ENCODE measurements at regions not wholly inside any gene's neighbourhood (a gene's known extent, or its start where the extent isn't known, plus 50 kb on each side); places are given as distances from the start of the nearest gene placed in this dataset.
A peak's percentile ranks its signal among the peaks of the same experiment; 100 is the strongest.

DNA sequence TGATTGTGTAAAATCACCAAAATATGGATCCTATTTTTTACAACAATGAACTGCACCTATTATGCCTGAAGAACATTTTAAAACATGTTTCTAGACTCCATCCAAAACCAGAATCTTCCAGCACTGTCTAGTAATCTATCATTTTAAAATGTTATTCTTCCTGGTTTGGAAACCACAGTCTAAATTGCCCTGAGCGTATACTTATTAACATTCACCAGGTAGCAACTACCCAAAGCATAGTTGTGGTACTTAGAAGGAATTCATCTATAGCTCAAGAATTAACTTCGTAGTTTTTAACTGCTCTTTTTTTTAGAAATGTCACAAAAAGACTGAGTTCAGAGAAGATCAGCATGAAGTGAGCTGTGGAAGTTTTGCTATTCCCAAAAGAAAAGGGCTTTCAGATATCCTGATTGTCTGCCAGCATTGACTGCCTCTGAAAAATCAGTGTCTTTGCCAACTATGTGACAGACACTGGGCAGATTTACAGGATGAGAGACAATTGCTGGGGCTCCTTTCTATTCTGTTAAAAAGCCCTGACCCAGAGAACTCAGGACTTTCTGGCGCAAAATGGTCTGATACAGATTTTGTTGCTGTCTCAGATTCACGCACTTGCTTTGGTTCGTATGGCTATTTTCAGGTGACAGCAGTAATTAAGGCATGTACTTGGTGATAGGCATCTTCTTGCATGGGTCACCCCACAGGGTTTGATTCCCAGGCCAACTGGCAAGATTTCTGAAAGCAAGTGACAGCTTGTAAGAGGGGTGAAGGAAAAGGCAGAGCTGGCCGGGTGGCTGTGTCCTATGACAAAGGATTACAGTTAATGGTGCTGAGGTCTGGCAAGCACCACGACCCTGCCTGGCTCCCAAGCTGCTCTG lies 152.5 kb upstream of the RAI14 start:
- peak overlapping the region; percentile 73 to 78 for H3K27ac ChIP-seq
- peaks cover 8 to 38% of the 10 kb centered on the region in 2 donors for H3K4me1 ChIP-seq
- no peak overlapping the region for H3K4me3 ChIP-seq

DNA sequence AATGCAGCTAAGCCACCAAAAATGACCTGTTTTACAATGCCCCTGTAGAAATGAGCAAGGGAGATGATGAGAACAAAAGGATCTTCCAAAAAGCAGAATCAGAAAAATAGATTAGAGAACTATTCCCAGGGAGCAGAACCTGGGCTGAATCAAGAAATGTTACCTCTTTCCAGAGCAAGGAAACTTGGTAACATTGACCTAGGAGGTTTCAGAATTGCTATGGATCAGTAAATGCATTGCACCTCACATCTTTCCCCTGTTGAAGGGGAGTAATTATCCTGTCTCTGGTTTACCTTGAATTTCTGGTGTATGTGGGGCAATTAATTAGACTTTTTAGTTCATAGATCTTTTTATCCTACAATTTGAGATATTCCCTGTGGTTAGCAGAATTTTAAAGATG lies 151.2 kb upstream of the RAI14 start:
- Histone ChIP-seq H3K27ac (peak overlapping the region; percentile 73 to 78), H3K36me3 (no peaks in the 10 kb centered on the region), H3K27me3 (no peaks in the 10 kb centered on the region), H3K4me1 (peaks cover under 1 to 26% of the 10 kb centered on the region in 2 donors), H3K9me3 (no peaks in the 10 kb centered on the region), H3K4me3 (no peak overlapping the region)
- TF ChIP-seq, protein P1, sequence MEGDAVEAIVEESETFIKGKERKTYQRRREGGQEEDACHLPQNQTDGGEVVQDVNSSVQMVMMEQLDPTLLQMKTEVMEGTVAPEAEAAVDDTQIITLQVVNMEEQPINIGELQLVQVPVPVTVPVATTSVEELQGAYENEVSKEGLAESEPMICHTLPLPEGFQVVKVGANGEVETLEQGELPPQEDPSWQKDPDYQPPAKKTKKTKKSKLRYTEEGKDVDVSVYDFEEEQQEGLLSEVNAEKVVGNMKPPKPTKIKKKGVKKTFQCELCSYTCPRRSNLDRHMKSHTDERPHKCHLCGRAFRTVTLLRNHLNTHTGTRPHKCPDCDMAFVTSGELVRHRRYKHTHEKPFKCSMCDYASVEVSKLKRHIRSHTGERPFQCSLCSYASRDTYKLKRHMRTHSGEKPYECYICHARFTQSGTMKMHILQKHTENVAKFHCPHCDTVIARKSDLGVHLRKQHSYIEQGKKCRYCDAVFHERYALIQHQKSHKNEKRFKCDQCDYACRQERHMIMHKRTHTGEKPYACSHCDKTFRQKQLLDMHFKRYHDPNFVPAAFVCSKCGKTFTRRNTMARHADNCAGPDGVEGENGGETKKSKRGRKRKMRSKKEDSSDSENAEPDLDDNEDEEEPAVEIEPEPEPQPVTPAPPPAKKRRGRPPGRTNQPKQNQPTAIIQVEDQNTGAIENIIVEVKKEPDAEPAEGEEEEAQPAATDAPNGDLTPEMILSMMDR (IDR thresholded peaks at IDR 0.05) = no peak
- intact Hi-C loops (cut with DNase I) = no loop called here
- no peak for DNase-seq (ENCODE audit: low spot score in 2 of 2)

More for the DNA sequence above, 152.5 kb upstream of the RAI14 start:
- DNase-seq (ENCODE audit: low spot score in 2 of 2) = no peak
- Histone ChIP-seq H3K36me3 (no peaks in the 10 kb centered on the region), H3K27me3 (no peaks in the 10 kb centered on the region), H3K9me3 (no peaks in the 10 kb centered on the region)
- intact Hi-C loops (cut with DNase I) = loop anchor here (2.0 kb wide), 1 partner anchor 13 kb away; no protein-coding TSS in a partner anchor
- TF ChIP-seq, protein P1 (IDR thresholded peaks at IDR 0.05) = no peak

- peaks cover 0 to 21% of the 10 kb centered on the region in 2 donors for H3K4me1 ChIP-seq
- H3K27ac ChIP-seq = peak overlapping the region; percentile 73 to 78
Measured at GRCh38 chr5:34505731-34506130, 150.4 kb upstream of the RAI14 start.

DNA sequence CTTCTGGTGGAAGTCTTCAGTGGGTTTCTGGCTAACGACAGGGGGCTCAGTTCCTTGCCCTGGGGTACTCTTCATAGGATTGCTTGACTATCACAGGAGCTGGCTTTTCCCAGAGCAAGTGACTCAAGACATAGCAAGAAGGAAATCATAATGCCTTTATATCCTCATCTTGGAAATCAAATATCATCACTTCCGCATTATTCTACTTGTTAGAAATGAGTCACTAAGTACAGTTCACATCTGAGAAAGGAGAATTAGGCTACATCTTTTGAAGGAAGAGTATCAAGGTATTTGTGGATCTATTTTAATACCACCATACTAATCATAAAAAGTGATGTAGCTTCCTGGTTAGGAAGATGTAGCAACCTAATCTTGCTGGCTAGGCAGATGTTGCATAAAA lies 148.2 kb upstream of the RAI14 start:
- Histone ChIP-seq H3K27ac (no peak overlapping the region), H3K36me3 (no peaks in the 10 kb centered on the region), H3K4me3 (no peak overlapping the region), H3K27me3 (no peaks in the 10 kb centered on the region), H3K9me3 (no peaks in the 10 kb centered on the region), H3K4me1 (peaks cover 0 to 32% of the 10 kb centered on the region in 2 donors)
- intact Hi-C loops (cut with DNase I) = no loop called here
- TF ChIP-seq, protein P1 (IDR thresholded peaks at IDR 0.05) = no peak
- no peak for DNase-seq (ENCODE audit: low spot score in 2 of 2)

More at GRCh38 chr5:34505731-34506130, 150.4 kb upstream of the RAI14 start:
- intact Hi-C loops (cut with DNase I) = no loop called here
- DNase-seq (ENCODE audit: low spot score in 2 of 2) = no peak
- no peaks in the 10 kb centered on the region for H3K9me3 ChIP-seq
- no peaks in the 10 kb centered on the region for H3K36me3 ChIP-seq
- H3K4me3 ChIP-seq = no peak overlapping the region
- H3K27me3 ChIP-seq = no peaks in the 10 kb centered on the region
- TF ChIP-seq, protein P1 (IDR thresholded peaks at IDR 0.05) = no peak

DNA sequence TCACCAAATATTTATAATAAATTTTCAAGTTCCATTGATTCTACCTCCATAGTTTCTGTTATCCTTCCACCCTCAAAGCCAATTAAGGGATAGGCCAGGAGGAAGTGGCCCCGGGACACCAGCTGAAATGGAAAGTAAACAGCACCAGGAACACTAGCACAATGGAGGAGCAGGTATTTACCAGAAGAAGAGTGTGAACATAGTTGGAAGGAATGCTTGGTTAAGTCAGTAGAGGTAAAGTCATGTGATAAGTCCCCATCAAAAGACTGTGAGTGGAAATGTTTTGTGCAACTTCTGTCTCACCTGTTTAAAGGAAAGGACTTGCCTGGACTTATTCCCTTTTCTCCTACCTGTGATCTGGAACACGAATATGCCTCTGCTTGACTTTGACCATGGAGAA lies 146.7 kb upstream of the RAI14 start:
- no peaks in the 10 kb centered on the region for H3K27me3 ChIP-seq
- peaks cover 0 to 17% of the 10 kb centered on the region in 2 donors for H3K4me1 ChIP-seq
- no peak overlapping the region for H3K27ac ChIP-seq
- intact Hi-C loops (cut with DNase I) = no loop called here
- no peak for DNase-seq (ENCODE audit: low spot score in 2 of 2)
- no peaks in the 10 kb centered on the region for H3K9me3 ChIP-seq
- TF ChIP-seq, protein P1 (IDR thresholded peaks at IDR 0.05) = no peak
- H3K4me3 ChIP-seq = no peak overlapping the region
- H3K36me3 ChIP-seq = no peaks in the 10 kb centered on the region

Data from ascending aorta (tissue), 2 donors.